ENCODE measurements at regions not wholly inside any gene's neighbourhood (a gene's known extent, or its start where the extent isn't known, plus 50 kb on each side); places are given as distances from the start of the nearest gene placed in this dataset.

- ChIA-PET CTCF (no interaction called here), POLR2A (ENCODE audit: unreplicated experiment) (no interaction called here)
- Histone ChIP-seq H3K27ac (ENCODE audit: low read length) (no peak overlapping the region), H4K20me1 (ENCODE audit: low read length) (no peaks in the 10 kb centered on the region), H3K4me2 (ENCODE audit: low read length) (no peak overlapping the region), H3K9me3 (ENCODE audit: low read length) (no peaks in the 10 kb centered on the region), H3F3A (ENCODE audit: low read length, unreplicated experiment) (no peaks in the 10 kb centered on the region), H3K9me2 (replicated peaks; ENCODE audit: low read length) (no peaks in the 10 kb centered on the region), H3K9ac (ENCODE audit: low read length) (no peak overlapping the region), H2AFZ (ENCODE audit: low read length) (no peak overlapping the region), H3K27me3 (ENCODE audit: low read length) (no peaks in the 10 kb centered on the region), H3K4me1 (ENCODE audit: insufficient read depth, low read length) (no peaks in the 10 kb centered on the region), H3K4me3 (ENCODE audit: low read length) (no peak overlapping the region), H3K79me2 (ENCODE audit: low read length) (no peaks in the 10 kb centered on the region), H3K36me3 (ENCODE audit: low read depth, low read length) (no peaks in the 10 kb centered on the region)
- TF ChIP-seq, protein P1, sequence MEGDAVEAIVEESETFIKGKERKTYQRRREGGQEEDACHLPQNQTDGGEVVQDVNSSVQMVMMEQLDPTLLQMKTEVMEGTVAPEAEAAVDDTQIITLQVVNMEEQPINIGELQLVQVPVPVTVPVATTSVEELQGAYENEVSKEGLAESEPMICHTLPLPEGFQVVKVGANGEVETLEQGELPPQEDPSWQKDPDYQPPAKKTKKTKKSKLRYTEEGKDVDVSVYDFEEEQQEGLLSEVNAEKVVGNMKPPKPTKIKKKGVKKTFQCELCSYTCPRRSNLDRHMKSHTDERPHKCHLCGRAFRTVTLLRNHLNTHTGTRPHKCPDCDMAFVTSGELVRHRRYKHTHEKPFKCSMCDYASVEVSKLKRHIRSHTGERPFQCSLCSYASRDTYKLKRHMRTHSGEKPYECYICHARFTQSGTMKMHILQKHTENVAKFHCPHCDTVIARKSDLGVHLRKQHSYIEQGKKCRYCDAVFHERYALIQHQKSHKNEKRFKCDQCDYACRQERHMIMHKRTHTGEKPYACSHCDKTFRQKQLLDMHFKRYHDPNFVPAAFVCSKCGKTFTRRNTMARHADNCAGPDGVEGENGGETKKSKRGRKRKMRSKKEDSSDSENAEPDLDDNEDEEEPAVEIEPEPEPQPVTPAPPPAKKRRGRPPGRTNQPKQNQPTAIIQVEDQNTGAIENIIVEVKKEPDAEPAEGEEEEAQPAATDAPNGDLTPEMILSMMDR (conservative IDR thresholded peaks at IDR 0.05; ENCODE audit: low read depth, low read length): no peak
- TF ChIP-seq EZH2 (IDR thresholded peaks at IDR 0.05; ENCODE audit: low read length, unreplicated experiment) (no peak), EZH2phosphoT487 (IDR thresholded peaks at IDR 0.05; ENCODE audit: borderline replicate concordance, low read length) (no peak)
- BruUV-seq (replicated peaks): no TSS peak
- no peak for ATAC-seq
- no peak for DNase-seq
- intact Hi-C loops (cut with micrococcal nuclease): no loop called here
Measured at GRCh38 chr6:143611580-143611979, 66.2 kb upstream of the PHACTR2 start.

DNA sequence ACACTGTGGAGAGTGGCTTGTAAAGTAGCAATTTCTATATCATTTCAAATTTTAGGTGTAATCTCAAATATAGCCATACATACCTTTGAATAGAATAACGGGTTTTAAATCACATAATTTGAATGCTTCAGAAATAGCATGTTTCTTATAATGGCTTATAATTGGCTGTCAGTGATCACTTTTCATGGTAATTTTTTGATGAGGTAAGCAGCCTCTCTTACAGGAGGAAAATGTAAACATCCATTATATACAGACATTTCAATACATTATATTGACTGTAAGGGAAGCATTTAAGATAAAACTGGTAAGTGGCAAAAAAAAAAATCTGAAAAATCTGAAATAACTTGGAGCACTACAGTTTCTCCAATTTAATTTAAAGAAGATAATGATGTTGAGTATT is 67.8 kb upstream of the PHACTR2 start:
- Histone ChIP-seq H3K27ac (ENCODE audit: low read length) (no peak overlapping the region), H3K36me3 (ENCODE audit: low read depth, low read length) (no peaks in the 10 kb centered on the region), H3K4me3 (ENCODE audit: low read length) (no peak overlapping the region), H3K9ac (ENCODE audit: low read length) (no peak overlapping the region), H3F3A (ENCODE audit: low read length, unreplicated experiment) (no peaks in the 10 kb centered on the region), H3K79me2 (ENCODE audit: low read length) (no peaks in the 10 kb centered on the region), H3K9me2 (replicated peaks; ENCODE audit: low read length) (no peaks in the 10 kb centered on the region), H3K27me3 (ENCODE audit: low read length) (no peaks in the 10 kb centered on the region), H4K20me1 (ENCODE audit: low read length) (no peaks in the 10 kb centered on the region), H3K4me1 (ENCODE audit: insufficient read depth, low read length) (no peaks in the 10 kb centered on the region), H2AFZ (ENCODE audit: low read length) (no peak overlapping the region), H3K4me2 (ENCODE audit: low read length) (no peak overlapping the region), H3K9me3 (ENCODE audit: low read length) (no peaks in the 10 kb centered on the region)
- POLR2A ChIA-PET (ENCODE audit: unreplicated experiment): no interaction called here
- no TSS peak for BruUV-seq (replicated peaks)
- TF ChIP-seq, protein P1 (conservative IDR thresholded peaks at IDR 0.05; ENCODE audit: low read depth, low read length): no peak
- TF ChIP-seq EZH2phosphoT487 (IDR thresholded peaks at IDR 0.05; ENCODE audit: borderline replicate concordance, low read length) (no peak), EZH2 (IDR thresholded peaks at IDR 0.05; ENCODE audit: low read length, unreplicated experiment) (no peak)
- DNase-seq (no peak), ATAC-seq (no peak)
- intact Hi-C loops (cut with micrococcal nuclease): no loop called here
- CTCF ChIA-PET: no interaction called here

DNA sequence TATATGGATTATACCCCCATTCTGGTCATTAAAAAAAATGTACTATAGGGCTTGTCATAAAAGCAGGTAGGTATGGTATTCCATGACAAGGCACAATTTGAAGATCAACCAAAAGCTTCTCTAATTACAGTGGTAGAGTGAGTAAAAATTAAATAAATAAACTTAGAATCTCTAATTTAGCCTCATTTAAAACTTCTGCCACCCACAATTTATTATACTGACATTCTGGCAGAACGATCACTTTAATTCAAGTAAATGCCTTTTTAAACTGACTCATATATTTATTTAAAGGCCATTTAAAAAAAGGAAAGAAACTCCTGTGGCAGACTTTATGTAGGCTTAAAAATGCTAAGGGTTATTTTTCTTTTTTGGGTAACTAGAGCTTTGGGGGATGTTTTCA is 68.3 kb upstream of the PHACTR2 start:
- no peak overlapping the region for H3K4me2 ChIP-seq (ENCODE audit: low read length)
- POLR2A ChIA-PET (ENCODE audit: unreplicated experiment): no interaction called here
- H3K9me2 ChIP-seq (replicated peaks; ENCODE audit: low read length): no peaks in the 10 kb centered on the region
- DNase-seq (no peak), ATAC-seq (peak; percentile 48)
- CTCF ChIA-PET: no interaction called here
- intact Hi-C loops (cut with micrococcal nuclease): no loop called here
- no peak for TF ChIP-seq EZH2 (IDR thresholded peaks at IDR 0.05; ENCODE audit: low read length, unreplicated experiment)
- TF ChIP-seq EZH2phosphoT487 (IDR thresholded peaks at IDR 0.05; ENCODE audit: borderline replicate concordance, low read length): no peak
- TF ChIP-seq, protein P1 (conservative IDR thresholded peaks at IDR 0.05; ENCODE audit: low read depth, low read length): no peak
- no peaks in the 10 kb centered on the region for H3K27me3 ChIP-seq (ENCODE audit: low read length)
- no TSS peak for BruUV-seq (replicated peaks)
- H3K36me3 ChIP-seq (ENCODE audit: low read depth, low read length): no peaks in the 10 kb centered on the region
- no peak overlapping the region for H2AFZ ChIP-seq (ENCODE audit: low read length)
- H4K20me1 ChIP-seq (ENCODE audit: low read length): no peaks in the 10 kb centered on the region
- no peak overlapping the region for H3K9ac ChIP-seq (ENCODE audit: low read length)
- no peak overlapping the region for H3K4me3 ChIP-seq (ENCODE audit: low read length)
- H3K4me1 ChIP-seq (ENCODE audit: insufficient read depth, low read length): no peaks in the 10 kb centered on the region
- no peak overlapping the region for H3K27ac ChIP-seq (ENCODE audit: low read length)
- no peaks in the 10 kb centered on the region for H3F3A ChIP-seq (ENCODE audit: low read length, unreplicated experiment)
- H3K79me2 ChIP-seq (ENCODE audit: low read length): no peaks in the 10 kb centered on the region
- H3K9me3 ChIP-seq (ENCODE audit: low read length): no peaks in the 10 kb centered on the region
